HFFc6 (cell line): ENCODE measurements at regions not wholly inside any gene's neighbourhood (a gene's known extent, or its start where the extent isn't known, plus 50 kb on each side); places are given as distances from the start of the nearest gene placed in this dataset.

Source experiments
- DNase-seq: peaks from one replicate; pipeline ENCODE4 v3.0.0-alpha.2; 2018
- H3K27ac Mint-ChIP-seq: 2 replicates; pipeline ENCODE4 v1.8.0; 2020; ENCODE audit warnings: mild to moderate bottlenecking, mixed read lengths
- H3K27me3 Mint-ChIP-seq: 2 replicates; pipeline ENCODE4 v1.8.0; 2021; ENCODE audit warnings: mild to moderate bottlenecking, moderate library complexity, mixed read lengths; ENCODE audit not compliant: insufficient read depth
- H3K36me3 Mint-ChIP-seq: 2 replicates; pipeline ENCODE4 v1.8.0; 2021; ENCODE audit warnings: low read depth, mixed read lengths
- H3K4me1 Mint-ChIP-seq: 2 replicates; pipeline ENCODE4 v1.8.0; 2020; ENCODE audit warnings: low read depth, mixed read lengths
- H3K4me3 Mint-ChIP-seq: 2 replicates; pipeline ENCODE4 v1.8.0; 2020; ENCODE audit warnings: mild to moderate bottlenecking, moderate library complexity, mixed read lengths
- H3K9me3 Mint-ChIP-seq: 2 replicates; pipeline ENCODE4 v1.8.0; 2020; ENCODE audit warnings: mild to moderate bottlenecking, mixed read lengths
- CTCF ChIP-seq: fragments of 200-600 bp; sonication (generic); IDR thresholded peaks from 2 replicates; pipeline ENCODE4 v1.5.0; 2021; ENCODE audit warnings: antibody characterized with exemption, mild to moderate bottlenecking

- no peak for DNase-seq
- Mint-ChIP-seq H3K27ac (no peak overlapping the region), H3K4me3 (no peak overlapping the region), H3K9me3 (no peaks in the 10 kb centered on the region; the same call in 1 of the 2 replicates), H3K36me3 (no peaks in the 10 kb centered on the region), H3K27me3 (peaks cover 29% of the 10 kb centered on the region), H3K4me1 (no peaks in the 10 kb centered on the region)
- no peak for TF ChIP-seq CTCF
These were observed 97.7 kb downstream of the CRYAA start for GRCh38 chr21:43266534-43266933.

GRCh38 chr21:43262427-43262826 lies 93.6 kb downstream of the CRYAA start:
- Mint-ChIP-seq H3K36me3 (no peaks in the 10 kb centered on the region), H3K27ac (no peak overlapping the region), H3K9me3 (no peaks in the 10 kb centered on the region; the same call in 1 of the 2 replicates), H3K4me3 (no peak overlapping the region), H3K27me3 (peaks cover 17% of the 10 kb centered on the region), H3K4me1 (no peaks in the 10 kb centered on the region)
- DNase-seq: no peak
- no peak for TF ChIP-seq CTCF
